Epithelial cell of proximal tubule (primary cell): ENCODE measurements at regions not wholly inside any gene's neighbourhood (a gene's known extent, or its start where the extent isn't known, plus 50 kb on each side); places are given as distances from the start of the nearest gene placed in this dataset.

ENCODE experiments used
- DNase-seq: peaks from one replicate; pipeline ENCODE4 v3.0.0-alpha.2; 2011; ENCODE audit warnings: low read depth
- H3K4me3 ChIP-seq: 2 replicates; pipeline ENCODE4 v1.5.1; 2011; ENCODE audit warnings: low read depth, mild to moderate bottlenecking, low read length
- CTCF ChIP-seq: conservative IDR thresholded peaks from 2 replicates; pipeline ENCODE4 v1.5.1; 2012; ENCODE audit warnings: low read depth, mild to moderate bottlenecking, low read length

- DNase-seq = no peak
- no peak overlapping the region for H3K4me3 ChIP-seq
- no peak for TF ChIP-seq CTCF
These were observed 230.1 kb downstream of the EBLN2 start for GRCh38 chr3:73291541-73291940.

- DNase-seq = no peak
- TF ChIP-seq CTCF = no peak
- H3K4me3 ChIP-seq = no peak overlapping the region
These were observed 230.8 kb downstream of the EBLN2 start for GRCh38 chr3:73292220-73292619.

GRCh38 chr3:73294537-73294936 lies 233.1 kb downstream of the EBLN2 start:
- no peak for DNase-seq
- no peak for TF ChIP-seq CTCF
- H3K4me3 ChIP-seq = no peak overlapping the region

GRCh38 chr3:73295876-73296635 lies 234.6 kb downstream of the EBLN2 start:
- no peak for DNase-seq
- TF ChIP-seq CTCF = no peak
- H3K4me3 ChIP-seq = no peak overlapping the region

GRCh38 chr3:73296859-73297258 lies 235.4 kb downstream of the EBLN2 start:
- no peak for DNase-seq
- no peak overlapping the region for H3K4me3 ChIP-seq
- TF ChIP-seq CTCF = no peak

- DNase-seq = no peak
- no peak overlapping the region for H3K4me3 ChIP-seq
- TF ChIP-seq CTCF = no peak
These were observed 237.1 kb downstream of the EBLN2 start for GRCh38 chr3:73298243-73299183.
